HS-5 (cell line): ENCODE measurements at regions not wholly inside any gene's neighbourhood (a gene's known extent, or its start where the extent isn't known, plus 50 kb on each side); places are given as distances from the start of the nearest gene placed in this dataset.
"Not testable (repeated sequence)": the region's sequence is repeated elsewhere in the genome, so short reads cannot be mapped to it uniquely, and the experiment has no call there.

Experiments
- DNase-seq: peaks from one replicate; pipeline ENCODE4 v3.0.0-alpha.2; 2012; ENCODE audit warnings: low read depth

GRCh38 chr3:117842086-117842485, 1132.5 kb downstream of the TUSC7 start:
- DNase-seq, result no peak

- DNase-seq, result no peak
Measured at GRCh38 chr3:117843356-117843755, 1133.8 kb downstream of the TUSC7 start.

GRCh38 chr3:117844676-117845075, 1135.1 kb downstream of the TUSC7 start:
- DNase-seq, result peak; percentile 24

- no peak for DNase-seq
Measured at GRCh38 chr3:117846238-117846637, 1136.7 kb downstream of the TUSC7 start.

GRCh38 chr3:117848606-117849005, 1139.0 kb downstream of the TUSC7 start:
- no peak for DNase-seq

- DNase-seq, result peak; percentile 43
Measured at GRCh38 chr3:117853923-117854668, 1144.5 kb downstream of the TUSC7 start.

GRCh38 chr3:117856354-117856753, 1146.8 kb downstream of the TUSC7 start:
- DNase-seq, result no peak

GRCh38 chr3:117863146-117863545, 1153.6 kb downstream of the TUSC7 start:
- DNase-seq, result no peak

GRCh38 chr3:117865338-117865737, 1155.8 kb downstream of the TUSC7 start:
- no peak for DNase-seq

GRCh38 chr3:117868766-117869165, 1159.2 kb downstream of the TUSC7 start:
- no peak for DNase-seq

- no peak for DNase-seq
Measured at GRCh38 chr3:117871934-117872333, 1162.4 kb downstream of the TUSC7 start.

GRCh38 chr3:117872594-117873248, 1161.9 kb downstream of the IGSF11 start:
- DNase-seq, result not testable (repeated sequence)

- no peak for DNase-seq
Measured at GRCh38 chr3:117873249-117873600, 1161.4 kb downstream of the IGSF11 start.

- no peak for DNase-seq
Measured at GRCh38 chr3:117874028-117874690, 1160.5 kb downstream of the IGSF11 start.

- DNase-seq, result no peak
Measured at GRCh38 chr3:117874904-117875874, 1159.5 kb downstream of the IGSF11 start.

- DNase-seq, result no peak
Measured at GRCh38 chr3:117875887-117876286, 1158.8 kb downstream of the IGSF11 start.

- no peak for DNase-seq
Measured at GRCh38 chr3:117880638-117881037, 1154.0 kb downstream of the IGSF11 start.

- no peak for DNase-seq
Measured at GRCh38 chr3:117881210-117881609, 1153.4 kb downstream of the IGSF11 start.

- no peak for DNase-seq
Measured at GRCh38 chr3:117885011-117885441, 1149.6 kb downstream of the IGSF11 start.

GRCh38 chr3:117886147-117886546, 1148.5 kb downstream of the IGSF11 start:
- DNase-seq, result no peak

GRCh38 chr3:117887031-117887430, 1147.6 kb downstream of the IGSF11 start:
- DNase-seq, result no peak

GRCh38 chr3:117887901-117888300, 1146.7 kb downstream of the IGSF11 start:
- DNase-seq, result peak; percentile 65
